Coronary artery (tissue), 2 donors: ENCODE measurements at regions not wholly inside any gene's neighbourhood (a gene's known extent, or its start where the extent isn't known, plus 50 kb on each side); places are given as distances from the start of the nearest gene placed in this dataset.

Experiments
- DNase-seq: peaks from one replicate; pipeline ENCODE4 v3.0.0-alpha.2; 2017; ENCODE audit warnings: low spot score
- H3K27ac ChIP-seq, 2 donors: fragments of 200-600 bp; sonication (generic); one replicate each; pipeline ENCODE4 v1.5.1; 2016 to 2019
- H3K4me3 ChIP-seq: fragments of 200-600 bp; sonication (generic); 2 replicates; pipeline ENCODE4 v1.5.1; 2016; ENCODE audit warnings: mild to moderate bottlenecking, moderate library complexity
- CTCF ChIP-seq: fragments of 200-600 bp; sonication (generic); IDR thresholded peaks from one replicate; pipeline ENCODE4 v1.5.1; 2019; ENCODE audit warnings: antibody characterized with exemption

DNA sequence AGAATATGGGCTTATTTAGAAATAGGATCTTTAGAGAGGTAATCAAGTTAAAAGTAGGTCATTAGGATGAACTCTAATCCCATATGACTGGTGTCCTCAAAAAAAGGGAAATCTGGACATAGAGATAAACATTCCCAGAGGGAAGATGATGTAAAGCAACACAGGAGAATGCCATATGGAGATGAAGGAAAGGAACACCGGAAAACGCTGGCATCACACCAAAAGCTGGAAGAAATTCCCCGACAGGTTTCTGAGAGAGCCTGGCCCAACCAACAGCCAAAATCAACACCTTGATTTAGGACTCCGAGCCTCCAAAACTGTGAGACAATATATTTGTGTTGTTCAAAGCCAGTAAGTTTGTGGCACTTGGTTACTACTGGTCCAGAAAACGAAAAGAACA lies 296.7 kb downstream of the DSEL start:
- Histone ChIP-seq H3K4me3 (no peak overlapping the region), H3K27ac (no peak overlapping the region)
- no peak for DNase-seq
- no peak for TF ChIP-seq CTCF

- no peak for DNase-seq
- Histone ChIP-seq H3K27ac (no peak overlapping the region), H3K4me3 (no peak overlapping the region)
- TF ChIP-seq CTCF: no peak
These were observed 298.0 kb downstream of the DSEL start for GRCh38 chr18:67218556-67218955.

DNA sequence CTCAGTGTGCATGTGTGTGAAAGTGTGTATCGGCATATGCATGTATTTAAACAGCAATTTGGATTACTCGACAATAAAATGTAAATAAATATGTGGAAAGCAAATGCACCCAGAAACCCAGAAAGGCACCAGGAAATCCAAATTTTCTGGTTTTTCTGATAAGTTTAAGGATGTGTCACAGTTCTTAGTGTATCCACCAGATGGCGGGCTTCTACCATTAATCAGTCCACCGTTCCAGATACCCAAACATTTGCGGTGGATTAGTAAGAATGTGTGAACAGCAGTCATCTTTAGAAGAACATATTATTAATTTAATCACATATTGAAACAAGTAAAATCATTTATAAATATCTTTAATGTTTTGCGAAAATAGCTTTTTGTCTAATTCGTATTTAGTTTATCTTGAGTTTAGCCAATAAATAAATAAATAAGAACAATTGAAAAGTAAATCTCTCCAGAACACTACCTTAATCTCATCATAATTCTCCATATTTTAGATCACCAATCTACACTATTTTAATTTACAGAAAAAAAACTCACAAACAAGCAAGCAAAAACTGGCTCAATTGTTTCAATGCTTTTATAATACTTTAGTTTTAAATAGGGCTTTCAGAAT lies 298.9 kb downstream of the DSEL start:
- no peak overlapping the region for H3K4me3 ChIP-seq
- no peak for DNase-seq
- TF ChIP-seq CTCF: peak; percentile 61
- H3K27ac ChIP-seq: no peak overlapping the region

- no peak overlapping the region for H3K4me3 ChIP-seq
- no peak overlapping the region for H3K27ac ChIP-seq
- TF ChIP-seq CTCF: no peak
- no peak for DNase-seq
These were observed 299.7 kb downstream of the DSEL start for GRCh38 chr18:67216846-67217245.

GRCh38 chr18:67215686-67216085 lies 300.8 kb downstream of the DSEL start:
- no peak for DNase-seq
- no peak for TF ChIP-seq CTCF
- H3K27ac ChIP-seq: no peak overlapping the region
- no peak overlapping the region for H3K4me3 ChIP-seq

- DNase-seq: no peak
- Histone ChIP-seq H3K4me3 (no peak overlapping the region), H3K27ac (no peak overlapping the region)
- no peak for TF ChIP-seq CTCF
These were observed 304.9 kb downstream of the DSEL start for GRCh38 chr18:67211646-67212045.

- no peak for TF ChIP-seq CTCF
These were observed 315.9 kb downstream of the DSEL start for GRCh38 chr18:67200665-67201064.

More at GRCh38 chr18:67200665-67201064, 315.9 kb downstream of the DSEL start:
- DNase-seq: no peak
- H3K27ac ChIP-seq: no peak overlapping the region
- no peak overlapping the region for H3K4me3 ChIP-seq
